Spinal cord (tissue), 10 donors: ENCODE measurements at regions not wholly inside any gene's neighbourhood (a gene's known extent, or its start where the extent isn't known, plus 50 kb on each side); places are given as distances from the start of the nearest gene placed in this dataset. TPM values are rescaled to one million over a fixed set of nuclear protein-coding genes. Genes with fewer than 3 reads are reported as not detected.
A peak's percentile ranks its signal among the peaks of the same experiment; 100 is the strongest.

Experiments used
- DNase-seq, 6 donors: peaks; one replicate each; pipeline versions ENCODE4 v3.0.0 to v3.0.0-alpha.2; 2013 to 2015; ENCODE audit warnings: low spot score in 6 of 6, low read depth in 4 of 6
- H3K27ac ChIP-seq: one replicate; pipeline ENCODE4 v1.5.1; 2013; ENCODE audit warnings: low read depth, low read length, control low read depth
- H3K27me3 ChIP-seq: one replicate; pipeline ENCODE4 v1.6.1; 2013; ENCODE audit warnings: low read length; ENCODE audit not compliant: control insufficient read depth, insufficient read depth
- H3K36me3 ChIP-seq: one replicate; pipeline ENCODE4 v1.6.1; 2013; ENCODE audit warnings: low read length; ENCODE audit not compliant: control insufficient read depth, insufficient read depth
- H3K4me1 ChIP-seq: one replicate; pipeline ENCODE4 v1.6.1; 2013; ENCODE audit warnings: low read length; ENCODE audit not compliant: control insufficient read depth, insufficient read depth
- H3K4me3 ChIP-seq: one replicate; pipeline ENCODE4 v1.5.1; 2013; ENCODE audit warnings: low read depth, low read length, control low read depth
- H3K9me3 ChIP-seq: one replicate; pipeline ENCODE4 v1.6.1; 2013; ENCODE audit warnings: low read length; ENCODE audit not compliant: control insufficient read depth, insufficient read depth
- WGBS: methylation state at CpG from one replicate; pipeline ENCODE4 v1.1.5; 2013; ENCODE audit warnings: missing lambda C conversion rate; ENCODE audit not compliant: insufficient coverage; 5-methylcytosine and 5-hydroxymethylcytosine counted together
- small RNA-seq: library from RNA; depleted of rRNA; stranded (forward); fragments of <200 nt; gene quantifications from one replicate; pipeline ENCODE3, GENCODE V24; 2014; ENCODE audit warnings: low replicate concordance
- donor health status: healthy.

GRCh38 chr17:72060084-72060483 is 60.7 kb upstream of the SOX9 start:
- no CpG with 5 or more reads among the region's 1 CpG for WGBS
- Histone ChIP-seq H3K27me3 (no peaks in the 10 kb centered on the region), H3K4me1 (no peaks in the 10 kb centered on the region), H3K27ac (no peak overlapping the region), H3K9me3 (no peaks in the 10 kb centered on the region), H3K36me3 (no peaks in the 10 kb centered on the region), H3K4me3 (no peak overlapping the region)
- no peak for DNase-seq

- whole genome bisulfite sequencing = 97% methylated on average over 3 of the region's 3 CpGs
- H3K27me3 ChIP-seq = no peaks in the 10 kb centered on the region
- H3K4me1 ChIP-seq = no peaks in the 10 kb centered on the region
- no peak overlapping the region for H3K4me3 ChIP-seq
- H3K27ac ChIP-seq = no peak overlapping the region
- H3K9me3 ChIP-seq = no peaks in the 10 kb centered on the region
- no peaks in the 10 kb centered on the region for H3K36me3 ChIP-seq
- DNase-seq = no peak
Measured at GRCh38 chr17:72063262-72063661, 57.6 kb upstream of the SOX9 start.

- H3K36me3 ChIP-seq = no peaks in the 10 kb centered on the region
- 100% methylated on average over 1 of the region's 4 CpGs for WGBS
- no peaks in the 10 kb centered on the region for H3K9me3 ChIP-seq
- no peaks in the 10 kb centered on the region for H3K4me1 ChIP-seq
- H3K27me3 ChIP-seq = no peaks in the 10 kb centered on the region
- DNase-seq = no peak
- no peak overlapping the region for H3K27ac ChIP-seq
- no peak overlapping the region for H3K4me3 ChIP-seq
Measured at GRCh38 chr17:72063756-72064450, 56.9 kb upstream of the SOX9 start.

- Histone ChIP-seq H3K4me1 (no peaks in the 10 kb centered on the region), H3K4me3 (no peak overlapping the region), H3K36me3 (no peaks in the 10 kb centered on the region), H3K27me3 (no peaks in the 10 kb centered on the region), H3K9me3 (no peaks in the 10 kb centered on the region), H3K27ac (no peak overlapping the region)
- no peak for DNase-seq
- WGBS = 67% methylated on average over 2 of the region's 2 CpGs
Measured at GRCh38 chr17:72064606-72065193, 56.1 kb upstream of the SOX9 start.

- H3K36me3 ChIP-seq = no peaks in the 10 kb centered on the region
- no peak overlapping the region for H3K4me3 ChIP-seq
- no peak overlapping the region for H3K27ac ChIP-seq
- H3K27me3 ChIP-seq = no peaks in the 10 kb centered on the region
- WGBS = 93% methylated on average over 2 of the region's 4 CpGs
- no peaks in the 10 kb centered on the region for H3K4me1 ChIP-seq
- DNase-seq = no peak
- no peaks in the 10 kb centered on the region for H3K9me3 ChIP-seq
Measured at GRCh38 chr17:72065556-72065955, 55.3 kb upstream of the SOX9 start.

- Histone ChIP-seq H3K4me1 (no peaks in the 10 kb centered on the region), H3K36me3 (no peaks in the 10 kb centered on the region), H3K4me3 (no peak overlapping the region), H3K27me3 (no peaks in the 10 kb centered on the region), H3K27ac (no peak overlapping the region), H3K9me3 (no peaks in the 10 kb centered on the region)
- WGBS = no CpG with 5 or more reads among the region's 1 CpG
- DNase-seq = no peak
Measured at GRCh38 chr17:72068643-72069042, 52.2 kb upstream of the SOX9 start.

- no peak overlapping the region for H3K4me3 ChIP-seq
- H3K9me3 ChIP-seq = no peaks in the 10 kb centered on the region
- H3K27me3 ChIP-seq = no peaks in the 10 kb centered on the region
- 72% methylated on average over 2 of the region's 2 CpGs for WGBS
- no peak overlapping the region for H3K27ac ChIP-seq
- peak in 1 of 6 donors; percentile 70 for DNase-seq
- no peaks in the 10 kb centered on the region for H3K4me1 ChIP-seq
- no peaks in the 10 kb centered on the region for H3K36me3 ChIP-seq
Measured at GRCh38 chr17:72069586-72070202, 51.1 kb upstream of the SOX9 start.

Small RNA genes lying in the stretch of these regions (small RNA-seq; reads per million reads assigned to genes)
- not detected for gene RNU7-155P
